ENCODE measurements at regions not wholly inside any gene's neighbourhood (a gene's known extent, or its start where the extent isn't known, plus 50 kb on each side); places are given as distances from the start of the nearest gene placed in this dataset.

- H3K4me3 Mint-ChIP-seq: no peak overlapping the region
- H3K4me1 Mint-ChIP-seq: no peaks in the 10 kb centered on the region
- H3K9me3 Mint-ChIP-seq: no peaks in the 10 kb centered on the region
- H3K27ac Mint-ChIP-seq: no peak overlapping the region
- H3K36me3 Mint-ChIP-seq (ENCODE audit: low read depth): no peaks in the 10 kb centered on the region
- no peaks in the 10 kb centered on the region for H3K27me3 Mint-ChIP-seq (ENCODE audit: low read depth)
- TF ChIP-seq CTCF (IDR thresholded peaks at IDR 0.05; ENCODE audit: unreplicated experiment in 3 of 3): no peak
Observed at GRCh38 chr4:177718514-177718913, 276.3 kb upstream of the AGA start.

- no peaks in the 10 kb centered on the region for H3K4me1 Mint-ChIP-seq
- no peak overlapping the region for H3K4me3 Mint-ChIP-seq
- no peaks in the 10 kb centered on the region for H3K27me3 Mint-ChIP-seq (ENCODE audit: low read depth)
- H3K27ac Mint-ChIP-seq: no peak overlapping the region
- H3K36me3 Mint-ChIP-seq (ENCODE audit: low read depth): no peaks in the 10 kb centered on the region
- no peak for TF ChIP-seq CTCF (IDR thresholded peaks at IDR 0.05; ENCODE audit: unreplicated experiment in 3 of 3)
- no peaks in the 10 kb centered on the region for H3K9me3 Mint-ChIP-seq
Observed at GRCh38 chr4:177726111-177726510, 283.9 kb upstream of the AGA start.

GRCh38 chr4:177728361-177729152 is 286.3 kb upstream of the AGA start:
- TF ChIP-seq CTCF (IDR thresholded peaks at IDR 0.05; ENCODE audit: unreplicated experiment in 3 of 3): no peak

GRCh38 chr4:177729681-177730080 is 287.4 kb upstream of the AGA start:
- Mint-ChIP-seq H3K27ac (no peak overlapping the region), H3K4me3 (no peak overlapping the region), H3K4me1 (no peaks in the 10 kb centered on the region), H3K9me3 (no peaks in the 10 kb centered on the region), H3K27me3 (ENCODE audit: low read depth) (no peaks in the 10 kb centered on the region), H3K36me3 (ENCODE audit: low read depth) (no peaks in the 10 kb centered on the region)
- no peak for TF ChIP-seq CTCF (IDR thresholded peaks at IDR 0.05; ENCODE audit: unreplicated experiment in 3 of 3)

More at GRCh38 chr4:177728361-177729152, 286.3 kb upstream of the AGA start:
- Mint-ChIP-seq H3K4me3 (no peak overlapping the region), H3K9me3 (no peaks in the 10 kb centered on the region), H3K27ac (no peak overlapping the region), H3K4me1 (no peaks in the 10 kb centered on the region), H3K27me3 (ENCODE audit: low read depth) (no peaks in the 10 kb centered on the region), H3K36me3 (ENCODE audit: low read depth) (no peaks in the 10 kb centered on the region)

- Mint-ChIP-seq H3K27me3 (ENCODE audit: low read depth) (no peaks in the 10 kb centered on the region), H3K27ac (no peak overlapping the region), H3K36me3 (ENCODE audit: low read depth) (no peaks in the 10 kb centered on the region), H3K4me1 (no peaks in the 10 kb centered on the region), H3K4me3 (no peak overlapping the region), H3K9me3 (no peaks in the 10 kb centered on the region)
- TF ChIP-seq CTCF (IDR thresholded peaks at IDR 0.05; ENCODE audit: unreplicated experiment in 3 of 3): no peak
Observed at GRCh38 chr4:177737387-177737940, 295.2 kb upstream of the AGA start.

- Mint-ChIP-seq H3K27ac (no peak overlapping the region), H3K9me3 (no peaks in the 10 kb centered on the region), H3K4me3 (no peak overlapping the region), H3K4me1 (no peaks in the 10 kb centered on the region), H3K36me3 (ENCODE audit: low read depth) (no peaks in the 10 kb centered on the region), H3K27me3 (ENCODE audit: low read depth) (no peaks in the 10 kb centered on the region)
- no peak for TF ChIP-seq CTCF (IDR thresholded peaks at IDR 0.05; ENCODE audit: unreplicated experiment in 3 of 3)
Observed at GRCh38 chr4:177740563-177740962, 298.3 kb upstream of the AGA start.
